Astrocyte of the cerebellum (primary cell): ENCODE measurements at regions not wholly inside any gene's neighbourhood (a gene's known extent, or its start where the extent isn't known, plus 50 kb on each side); places are given as distances from the start of the nearest gene placed in this dataset.

Experiments used
- DNase-seq: peaks from one replicate; pipeline ENCODE4 v3.0.0-alpha.2; 2011; ENCODE audit warnings: low read depth
- H3K4me3 ChIP-seq: 2 replicates; pipeline ENCODE4 v1.5.1; 2011; ENCODE audit warnings: mild to moderate bottlenecking, low read depth, low read length, moderate library complexity
- in situ Hi-C: cut with HindIII; loops from 2 replicates; pipeline ENCODE4 v1.10.0; 2017; ENCODE audit warnings: low sequenced_read_pairs
- TF ChIP-seq, protein P1 (sequence below): IDR thresholded peaks from 2 replicates; pipeline ENCODE4 v1.5.1; 2012; ENCODE audit warnings: low read length, low read depth, moderate library complexity, mild to moderate bottlenecking; ENCODE audit errors: missing control alignments

DNA sequence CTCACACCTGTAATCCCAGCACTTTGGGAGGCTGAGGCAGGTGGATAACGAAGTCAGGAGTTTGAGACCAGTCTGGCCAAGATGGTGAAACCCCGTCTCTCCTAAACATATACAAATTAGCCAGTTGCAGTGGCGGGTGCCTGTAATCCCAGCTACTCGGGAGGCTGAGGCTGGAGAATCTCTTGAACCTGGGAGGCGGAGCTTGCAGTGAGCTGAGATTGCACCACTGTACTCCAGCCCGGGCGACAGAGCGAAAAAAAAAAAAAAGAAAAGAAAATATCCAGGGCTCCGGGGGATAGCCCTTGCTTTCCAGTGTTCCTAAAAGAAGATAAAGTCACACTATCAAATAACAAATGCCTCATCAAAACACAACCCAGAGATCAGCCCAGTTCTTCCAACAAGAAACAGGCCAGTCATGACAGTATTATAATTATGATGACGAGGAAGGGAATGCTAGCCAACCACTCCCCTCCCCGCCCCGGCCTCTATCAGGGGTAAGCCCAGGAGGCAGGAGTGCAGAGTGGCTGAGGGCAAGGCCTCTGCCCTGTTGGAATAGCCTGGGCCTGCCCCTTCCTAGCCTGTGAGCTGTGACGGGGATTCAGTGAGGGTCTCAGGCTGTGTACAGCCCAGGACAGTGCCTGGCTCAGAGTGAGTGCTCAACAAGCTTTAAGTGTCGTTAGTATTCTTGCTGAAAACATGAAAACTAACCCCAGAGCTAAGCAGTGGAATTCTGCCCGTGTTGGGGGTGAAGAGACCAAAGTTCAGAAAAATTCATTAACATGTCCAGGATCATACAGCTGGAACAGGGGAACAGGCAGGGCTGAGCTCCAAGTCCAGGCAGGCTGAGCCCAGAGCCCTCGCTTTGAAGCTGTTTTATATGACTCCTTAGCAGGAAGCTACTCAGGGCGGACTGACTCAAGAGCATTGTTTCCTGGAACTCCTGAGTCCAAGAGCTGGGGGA lies 54.3 kb downstream of the FAM241B start:
- TF ChIP-seq, protein P1, sequence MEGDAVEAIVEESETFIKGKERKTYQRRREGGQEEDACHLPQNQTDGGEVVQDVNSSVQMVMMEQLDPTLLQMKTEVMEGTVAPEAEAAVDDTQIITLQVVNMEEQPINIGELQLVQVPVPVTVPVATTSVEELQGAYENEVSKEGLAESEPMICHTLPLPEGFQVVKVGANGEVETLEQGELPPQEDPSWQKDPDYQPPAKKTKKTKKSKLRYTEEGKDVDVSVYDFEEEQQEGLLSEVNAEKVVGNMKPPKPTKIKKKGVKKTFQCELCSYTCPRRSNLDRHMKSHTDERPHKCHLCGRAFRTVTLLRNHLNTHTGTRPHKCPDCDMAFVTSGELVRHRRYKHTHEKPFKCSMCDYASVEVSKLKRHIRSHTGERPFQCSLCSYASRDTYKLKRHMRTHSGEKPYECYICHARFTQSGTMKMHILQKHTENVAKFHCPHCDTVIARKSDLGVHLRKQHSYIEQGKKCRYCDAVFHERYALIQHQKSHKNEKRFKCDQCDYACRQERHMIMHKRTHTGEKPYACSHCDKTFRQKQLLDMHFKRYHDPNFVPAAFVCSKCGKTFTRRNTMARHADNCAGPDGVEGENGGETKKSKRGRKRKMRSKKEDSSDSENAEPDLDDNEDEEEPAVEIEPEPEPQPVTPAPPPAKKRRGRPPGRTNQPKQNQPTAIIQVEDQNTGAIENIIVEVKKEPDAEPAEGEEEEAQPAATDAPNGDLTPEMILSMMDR = no peak
- H3K4me3 ChIP-seq = no peak overlapping the region
- DNase-seq = no peak

GRCh38 chr10:69684981-69685353 lies 54.9 kb downstream of the FAM241B start:
- DNase-seq = no peak
- TF ChIP-seq, protein P1 = no peak
- no peak overlapping the region for H3K4me3 ChIP-seq
- in situ Hi-C loops = loop anchor here (5.0 kb wide), 1 partner anchor 72 kb away; no protein-coding TSS in a partner anchor

More for the DNA sequence above, 54.3 kb downstream of the FAM241B start:
- in situ Hi-C loops = loop anchor here (5.0 kb wide), 1 partner anchor 73 kb away; no protein-coding TSS in a partner anchor

GRCh38 chr10:69685426-69685801 lies 55.4 kb downstream of the FAM241B start:
- in situ Hi-C loops = no loop called here
- TF ChIP-seq, protein P1 = no peak
- no peak overlapping the region for H3K4me3 ChIP-seq
- DNase-seq = no peak

- in situ Hi-C loops = no loop called here
These were observed 55.9 kb downstream of the FAM241B start for GRCh38 chr10:69685802-69686585.

DNA sequence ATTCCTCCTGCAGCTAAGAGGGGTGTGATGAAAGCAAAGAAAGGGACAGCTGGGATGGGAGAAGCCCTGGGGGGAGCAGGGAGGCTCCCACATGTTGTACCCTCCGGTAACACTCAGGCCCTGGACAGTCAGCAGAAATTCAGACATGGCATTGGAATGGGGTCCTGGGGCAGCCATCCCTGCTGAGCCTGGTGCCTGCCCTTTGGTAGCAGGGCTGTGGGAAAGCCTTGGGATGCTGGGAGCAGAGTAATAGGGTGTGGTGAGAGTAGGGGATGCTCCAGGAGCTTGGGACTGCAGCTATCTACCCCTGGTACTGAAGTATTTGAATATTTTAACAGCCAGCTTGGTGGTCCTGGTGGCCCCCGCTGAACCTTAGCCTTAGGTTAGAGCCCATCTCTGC lies 56.8 kb downstream of the FAM241B start:
- DNase-seq = no peak
- in situ Hi-C loops = no loop called here
- TF ChIP-seq, protein P1 = no peak

More at GRCh38 chr10:69685802-69686585, 55.9 kb downstream of the FAM241B start:
- no peak for DNase-seq
- TF ChIP-seq, protein P1 = no peak
- H3K4me3 ChIP-seq = no peak overlapping the region

GRCh38 chr10:69687426-69687825 lies 57.4 kb downstream of the FAM241B start:
- in situ Hi-C loops = no loop called here
- H3K4me3 ChIP-seq = no peak overlapping the region
- TF ChIP-seq, protein P1 = no peak
- DNase-seq = no peak

More for the DNA sequence above, 56.8 kb downstream of the FAM241B start:
- no peak overlapping the region for H3K4me3 ChIP-seq
